ENCODE measurements at regions not wholly inside any gene's neighbourhood (a gene's known extent, or its start where the extent isn't known, plus 50 kb on each side); places are given as distances from the start of the nearest gene placed in this dataset.

DNA sequence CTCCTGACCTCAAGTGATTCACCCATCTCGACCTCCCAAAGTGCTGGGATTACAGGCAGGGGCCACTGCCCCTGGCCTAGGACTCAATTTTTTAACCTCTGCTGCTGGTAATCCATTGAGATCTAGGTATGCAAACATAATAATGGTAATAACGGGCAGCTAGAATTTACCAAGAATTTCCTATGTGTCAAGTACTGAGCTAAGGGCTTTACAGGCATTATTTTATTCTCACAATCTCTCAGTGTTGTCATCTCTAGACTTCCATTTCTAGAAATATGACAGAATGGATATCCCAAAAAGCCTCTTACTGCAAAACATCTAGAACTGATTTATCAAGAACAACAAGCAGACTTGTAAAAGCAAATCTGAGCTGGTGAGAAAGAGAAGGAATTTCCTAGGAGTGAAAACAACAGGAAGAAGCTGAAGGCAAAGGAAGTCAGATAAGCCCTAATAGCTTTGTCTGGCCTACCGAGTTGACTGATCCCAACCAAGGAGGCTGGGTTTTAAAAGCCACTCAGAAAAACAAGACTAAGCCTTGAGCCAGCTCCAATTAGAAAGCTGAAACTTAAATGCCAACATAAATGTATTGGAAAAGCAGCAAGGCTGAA is 70.6 kb downstream of the CCDC71L start:
- WGBS, 2 donors (ENCODE audit: low coverage in 1 of 2): 45 to 47% methylated on average over 3 of the region's 3 CpGs
- Histone ChIP-seq H3K4me3 (no peak overlapping the region), H3K27me3 (no peaks in the 10 kb centered on the region), H3K27ac (no peak overlapping the region), H3K36me3 (no peaks in the 10 kb centered on the region), H3K4me1 (no peaks in the 10 kb centered on the region), H3K9me3 (no peaks in the 10 kb centered on the region)
- TF ChIP-seq, protein P1, sequence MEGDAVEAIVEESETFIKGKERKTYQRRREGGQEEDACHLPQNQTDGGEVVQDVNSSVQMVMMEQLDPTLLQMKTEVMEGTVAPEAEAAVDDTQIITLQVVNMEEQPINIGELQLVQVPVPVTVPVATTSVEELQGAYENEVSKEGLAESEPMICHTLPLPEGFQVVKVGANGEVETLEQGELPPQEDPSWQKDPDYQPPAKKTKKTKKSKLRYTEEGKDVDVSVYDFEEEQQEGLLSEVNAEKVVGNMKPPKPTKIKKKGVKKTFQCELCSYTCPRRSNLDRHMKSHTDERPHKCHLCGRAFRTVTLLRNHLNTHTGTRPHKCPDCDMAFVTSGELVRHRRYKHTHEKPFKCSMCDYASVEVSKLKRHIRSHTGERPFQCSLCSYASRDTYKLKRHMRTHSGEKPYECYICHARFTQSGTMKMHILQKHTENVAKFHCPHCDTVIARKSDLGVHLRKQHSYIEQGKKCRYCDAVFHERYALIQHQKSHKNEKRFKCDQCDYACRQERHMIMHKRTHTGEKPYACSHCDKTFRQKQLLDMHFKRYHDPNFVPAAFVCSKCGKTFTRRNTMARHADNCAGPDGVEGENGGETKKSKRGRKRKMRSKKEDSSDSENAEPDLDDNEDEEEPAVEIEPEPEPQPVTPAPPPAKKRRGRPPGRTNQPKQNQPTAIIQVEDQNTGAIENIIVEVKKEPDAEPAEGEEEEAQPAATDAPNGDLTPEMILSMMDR (IDR thresholded peaks at IDR 0.05): no peak
- no peak for TF ChIP-seq POLR2AphosphoS5 (IDR thresholded peaks at IDR 0.05)
- no peak for TF ChIP-seq EP300 (IDR thresholded peaks at IDR 0.05)
- no peak for TF ChIP-seq POLR2A (IDR thresholded peaks at IDR 0.05)
- no peak for ATAC-seq

DNA sequence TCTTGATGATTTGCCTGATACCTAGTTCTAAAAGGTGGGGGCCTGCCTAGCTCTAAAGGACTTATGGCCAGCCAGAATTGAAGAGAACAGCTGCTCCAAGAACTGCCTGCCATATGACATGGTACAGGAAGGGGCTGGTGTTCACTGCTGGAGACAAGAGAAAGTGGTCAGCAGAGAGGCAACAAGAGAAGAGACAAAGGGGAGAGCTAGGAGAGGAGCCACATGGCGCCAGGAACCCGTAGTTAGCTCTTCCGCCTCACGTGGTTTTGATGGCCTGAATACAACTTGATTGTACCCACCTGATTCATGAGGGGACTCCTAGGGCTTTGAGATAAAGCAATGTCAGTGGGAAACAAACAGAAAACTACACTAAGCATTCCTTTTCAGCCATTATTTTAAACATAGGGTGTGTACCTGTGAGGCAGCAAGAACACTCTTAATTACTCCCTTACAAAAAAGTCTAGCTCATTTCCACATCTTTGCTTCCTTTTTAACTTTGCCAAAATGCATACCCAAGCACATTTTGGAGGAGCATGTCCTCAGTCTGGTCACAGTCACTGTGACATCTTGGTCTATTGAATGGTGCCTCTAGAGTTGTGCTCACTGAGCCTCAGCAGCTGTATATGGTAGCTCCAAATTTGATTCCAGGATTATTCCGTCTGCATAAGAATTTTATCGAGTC is 71.6 kb downstream of the CCDC71L start:
- H3K36me3 ChIP-seq: no peaks in the 10 kb centered on the region
- H3K27ac ChIP-seq: no peak overlapping the region
- 75 to 80% methylated on average over 5 to 6 of the region's 6 CpGs for WGBS, 2 donors (ENCODE audit: low coverage in 1 of 2)
- ATAC-seq: no peak
- no peak overlapping the region for H3K4me3 ChIP-seq
- H3K27me3 ChIP-seq: no peaks in the 10 kb centered on the region
- TF ChIP-seq POLR2A (IDR thresholded peaks at IDR 0.05) (no peak), EP300 (IDR thresholded peaks at IDR 0.05) (no peak), POLR2AphosphoS5 (IDR thresholded peaks at IDR 0.05) (no peak)
- TF ChIP-seq, protein P1 (IDR thresholded peaks at IDR 0.05): no peak
- H3K4me1 ChIP-seq: no peaks in the 10 kb centered on the region
- no peaks in the 10 kb centered on the region for H3K9me3 ChIP-seq

DNA sequence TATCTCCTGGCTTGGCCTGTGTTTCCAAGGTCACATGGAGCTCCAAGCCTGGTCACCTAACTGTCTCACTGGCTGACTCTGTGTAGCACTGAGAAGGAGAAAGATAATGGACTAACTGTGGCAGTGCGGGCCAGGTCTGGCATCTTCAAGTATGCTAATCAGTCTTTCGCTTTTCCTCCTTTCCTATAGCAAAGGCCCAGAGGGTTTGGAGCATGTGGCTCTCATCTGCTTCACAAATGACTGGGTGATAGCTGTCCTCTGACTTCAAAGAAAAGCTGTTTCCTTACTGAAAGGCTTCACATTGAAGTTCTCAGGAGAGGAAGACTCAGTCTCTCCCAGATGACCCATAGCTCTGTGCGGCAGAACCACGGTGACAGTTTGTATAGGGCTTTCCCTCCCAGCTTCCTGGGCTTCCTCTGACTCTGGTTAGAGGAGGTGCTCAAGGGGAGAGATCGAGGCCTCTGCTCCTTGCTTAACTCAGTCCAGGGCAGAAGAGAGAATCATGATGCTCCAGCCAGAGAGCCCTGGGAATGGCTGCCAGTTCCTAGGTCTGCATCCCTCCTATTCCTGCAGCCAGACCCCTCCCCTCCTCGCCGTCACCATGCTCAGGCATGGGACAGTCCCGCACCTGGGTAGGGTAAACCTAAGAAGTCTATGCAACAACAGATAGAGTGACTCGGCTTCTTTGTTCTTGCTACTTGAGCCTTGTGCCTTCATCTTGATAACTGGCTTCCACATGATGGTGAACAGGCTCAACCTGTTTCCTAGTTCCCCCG is 72.3 kb downstream of the CCDC71L start:
- no peak for ATAC-seq
- H3K4me1 ChIP-seq: no peaks in the 10 kb centered on the region
- no peaks in the 10 kb centered on the region for H3K36me3 ChIP-seq
- 80 to 86% methylated on average over 3 to 4 of the region's 10 CpGs for WGBS, 2 donors (ENCODE audit: low coverage in 1 of 2)
- no peaks in the 10 kb centered on the region for H3K27me3 ChIP-seq
- H3K27ac ChIP-seq: no peak overlapping the region
- TF ChIP-seq, protein P1 (IDR thresholded peaks at IDR 0.05): no peak
- TF ChIP-seq POLR2AphosphoS5 (IDR thresholded peaks at IDR 0.05) (no peak), EP300 (IDR thresholded peaks at IDR 0.05) (no peak), POLR2A (IDR thresholded peaks at IDR 0.05) (no peak)
- no peak overlapping the region for H3K4me3 ChIP-seq
- no peaks in the 10 kb centered on the region for H3K9me3 ChIP-seq

DNA sequence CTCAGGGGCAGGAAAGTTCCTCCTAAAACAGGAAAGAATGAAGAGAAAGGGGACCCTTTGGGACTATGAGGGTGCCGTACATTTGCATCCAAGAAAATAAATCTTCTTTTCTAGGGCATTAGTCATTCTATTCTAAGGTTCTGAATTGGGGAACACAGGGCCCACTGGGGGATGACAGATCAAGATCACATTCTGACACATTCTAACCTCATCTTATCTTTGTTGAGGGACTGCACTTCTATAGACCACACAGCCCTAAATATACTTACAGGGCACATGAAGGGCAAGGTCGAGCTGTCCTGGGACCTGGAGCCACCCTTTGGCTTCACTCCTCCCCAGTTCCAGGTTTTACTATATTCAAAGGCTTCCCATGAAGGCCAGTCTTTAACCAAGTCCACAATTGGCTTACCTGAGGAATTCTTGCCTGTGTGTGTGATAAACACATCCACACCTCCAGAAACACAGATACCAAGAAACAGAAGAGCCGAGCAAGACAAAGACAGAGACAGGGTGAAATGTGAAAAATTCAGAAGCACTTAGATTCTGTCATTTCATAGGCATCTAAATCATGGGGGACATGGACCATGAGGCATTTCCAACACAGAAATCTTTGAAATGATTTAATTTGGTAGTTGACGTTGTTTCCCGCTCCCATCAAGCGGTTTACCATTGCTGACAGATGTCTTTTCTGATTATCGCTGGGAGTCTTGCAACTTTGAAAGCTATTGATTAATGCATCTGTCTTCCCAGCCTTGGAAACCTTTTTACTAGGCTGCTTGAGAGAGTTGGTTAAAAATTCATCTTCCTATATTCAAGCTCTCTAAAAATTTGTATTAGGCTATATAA is 75.8 kb downstream of the CCDC71L start:
- WGBS, 2 donors (ENCODE audit: low coverage in 1 of 2): 83 to 91% methylated on average over 7 of the region's 7 CpGs
- Histone ChIP-seq H3K27me3 (no peaks in the 10 kb centered on the region), H3K27ac (no peak overlapping the region), H3K36me3 (no peaks in the 10 kb centered on the region), H3K9me3 (no peaks in the 10 kb centered on the region), H3K4me3 (no peak overlapping the region), H3K4me1 (no peaks in the 10 kb centered on the region)
- TF ChIP-seq, protein P1 (IDR thresholded peaks at IDR 0.05): no peak
- TF ChIP-seq POLR2AphosphoS5 (IDR thresholded peaks at IDR 0.05) (no peak), POLR2A (IDR thresholded peaks at IDR 0.05) (no peak), EP300 (IDR thresholded peaks at IDR 0.05) (no peak)
- ATAC-seq: no peak
